Liver (tissue), 8 donors: ENCODE measurements at regions not wholly inside any gene's neighbourhood (a gene's known extent, or its start where the extent isn't known, plus 50 kb on each side); places are given as distances from the start of the nearest gene placed in this dataset.

Source experiments
- DNase-seq: peaks from one replicate; pipeline ENCODE4 v3.0.0-alpha.2; 2017; ENCODE audit warnings: low spot score
- H3K27ac ChIP-seq, 2 donors: one replicate each; pipeline ENCODE4 v1.7.0; 2013; ENCODE audit warnings: inconsistent platforms in 2 of 2, low read length in 2 of 2, control low read depth in 1 of 2, low read depth in 1 of 2, mild to moderate bottlenecking in 1 of 2
- H3K27me3 ChIP-seq, 4 donors: one replicate each; pipeline versions ENCODE4 v1.6.1 to v1.7.0; 2013; ENCODE audit warnings: low read length in 3 of 4, inconsistent platforms in 1 of 4, mild to moderate bottlenecking in 1 of 4, moderate library complexity in 1 of 4; ENCODE audit not compliant: control insufficient read depth in 4 of 4, insufficient read depth in 4 of 4
- H3K36me3 ChIP-seq, 4 donors: one replicate each; pipeline versions ENCODE4 v1.6.1 to v1.7.0; 2013; ENCODE audit warnings: low read length in 3 of 4, mild to moderate bottlenecking in 3 of 4, low read depth in 1 of 4, moderate library complexity in 1 of 4; ENCODE audit not compliant: control insufficient read depth in 4 of 4, insufficient read depth in 3 of 4
- H3K4me1 ChIP-seq, 4 donors: one replicate each; pipeline versions ENCODE4 v1.6.1 to v1.7.0; 2013; ENCODE audit warnings: low read length in 3 of 4, mild to moderate bottlenecking in 3 of 4, moderate library complexity in 1 of 4; ENCODE audit not compliant: control insufficient read depth in 4 of 4, insufficient read depth in 4 of 4
- H3K4me3 ChIP-seq, 3 donors: one replicate each; pipeline versions ENCODE4 v1.6.1 to v1.7.0; 2013; ENCODE audit warnings: low read length in 3 of 3, control low read depth in 1 of 3, low read depth in 1 of 3, mild to moderate bottlenecking in 1 of 3
- H3K9ac ChIP-seq, 2 donors: one replicate each; pipeline ENCODE4 v1.7.0; 2013; ENCODE audit warnings: low read length in 2 of 2, mild to moderate bottlenecking in 2 of 2, moderate library complexity in 2 of 2, control low read depth in 1 of 2, low read depth in 1 of 2
- H3K9me3 ChIP-seq, 4 donors: one replicate each; pipeline versions ENCODE4 v1.6.1 to v1.7.0; 2013; ENCODE audit warnings: low read length in 3 of 4; ENCODE audit not compliant: control insufficient read depth in 4 of 4
- EGR1 ChIP-seq, 2 donors: IDR thresholded peaks; 2 replicates each; pipeline ENCODE4 v1.6.1; 2016 to 2018; ENCODE audit warnings: antibody characterized with exemption in 2 of 2, low read depth in 2 of 2
- FOXA1 ChIP-seq: IDR thresholded peaks from 2 replicates; pipeline ENCODE4 v1.6.1; 2016; ENCODE audit warnings: antibody characterized with exemption
- FOXA2 ChIP-seq: IDR thresholded peaks from 2 replicates; pipeline ENCODE4 v1.6.1; 2016; ENCODE audit warnings: antibody characterized with exemption
- GABPA ChIP-seq, 2 donors: IDR thresholded peaks in 1 of 2; conservative IDR thresholded peaks in 1 of 2; 2 replicates each; pipeline ENCODE4 v1.6.1; 2016; ENCODE audit warnings: antibody characterized with exemption in 2 of 2, mild to moderate bottlenecking in 1 of 2, moderate library complexity in 1 of 2
- HNF4A ChIP-seq, 2 donors: conservative IDR thresholded peaks; 2 replicates each; pipeline ENCODE4 v1.6.1; 2016; ENCODE audit warnings: antibody characterized with exemption in 2 of 2, mild to moderate bottlenecking in 2 of 2
- HNF4G ChIP-seq: IDR thresholded peaks from 2 replicates; pipeline ENCODE4 v1.6.1; 2016; ENCODE audit warnings: antibody characterized with exemption
- JUND ChIP-seq, 2 donors: IDR thresholded peaks; 2 replicates each; pipeline ENCODE4 v1.6.1; 2016; ENCODE audit warnings: antibody characterized with exemption in 2 of 2
- NR2F2 ChIP-seq: IDR thresholded peaks from 2 replicates; pipeline ENCODE4 v1.6.1; 2016; ENCODE audit warnings: antibody characterized with exemption
- RAD21 ChIP-seq, 2 donors: IDR thresholded peaks; 2 replicates each; pipeline ENCODE4 v1.6.1; 2016; ENCODE audit warnings: antibody characterized with exemption in 2 of 2, mild to moderate bottlenecking in 2 of 2
- RXRA ChIP-seq, 2 donors: IDR thresholded peaks; 2 replicates each; pipeline ENCODE4 v1.6.1; 2017 to 2018; ENCODE audit warnings: antibody characterized with exemption in 2 of 2, mild to moderate bottlenecking in 1 of 2
- SP1 ChIP-seq: IDR thresholded peaks from 2 replicates; pipeline ENCODE4 v1.6.1; 2018; ENCODE audit warnings: antibody characterized with exemption, mild to moderate bottlenecking
- TAF1 ChIP-seq: conservative IDR thresholded peaks from 2 replicates; pipeline ENCODE4 v1.6.1; 2016; ENCODE audit warnings: antibody characterized with exemption, mild to moderate bottlenecking
- YY1 ChIP-seq: IDR thresholded peaks from 2 replicates; pipeline ENCODE4 v1.6.1; 2016; ENCODE audit warnings: antibody characterized with exemption, mild to moderate bottlenecking
- WGBS: extraction: QIAGEN DNeasy Blood & Tissue Kit; methylation state at CpG from one replicate; pipeline ENCODE4 v1.1.7; 2013; 5-methylcytosine and 5-hydroxymethylcytosine counted together
- TF ChIP-seq, protein P1 (sequence below): IDR thresholded peaks from 2 replicates; pipeline ENCODE4 v1.6.1; 2016; ENCODE audit warnings: antibody characterized with exemption
- TF ChIP-seq, protein P2 (sequence below): IDR thresholded peaks from 2 replicates; pipeline ENCODE4 v1.6.1; 2016; ENCODE audit warnings: antibody characterized with exemption
- TF ChIP-seq, protein P3 (sequence below): IDR thresholded peaks from 2 replicates; pipeline ENCODE4 v1.6.1; 2016; ENCODE audit warnings: antibody characterized with exemption
- TF ChIP-seq, protein P4 (sequence below): fragments of 150-350 bp; IDR thresholded peaks from 2 replicates; pipeline ENCODE4 v1.5.1; 2017; ENCODE audit warnings: improper control_type of control experiment, low read depth, low read length; ENCODE audit not compliant: missing input control
- TF ChIP-seq, protein P5 (sequence below): IDR thresholded peaks from 2 replicates; pipeline ENCODE4 v1.6.1; 2016; ENCODE audit warnings: antibody characterized with exemption, mild to moderate bottlenecking
- donor health status: healthy.
- donor health status: healthy.
- donor health status: healthy.
- donor health status: healthy.
- donor health status: healthy.

DNA sequence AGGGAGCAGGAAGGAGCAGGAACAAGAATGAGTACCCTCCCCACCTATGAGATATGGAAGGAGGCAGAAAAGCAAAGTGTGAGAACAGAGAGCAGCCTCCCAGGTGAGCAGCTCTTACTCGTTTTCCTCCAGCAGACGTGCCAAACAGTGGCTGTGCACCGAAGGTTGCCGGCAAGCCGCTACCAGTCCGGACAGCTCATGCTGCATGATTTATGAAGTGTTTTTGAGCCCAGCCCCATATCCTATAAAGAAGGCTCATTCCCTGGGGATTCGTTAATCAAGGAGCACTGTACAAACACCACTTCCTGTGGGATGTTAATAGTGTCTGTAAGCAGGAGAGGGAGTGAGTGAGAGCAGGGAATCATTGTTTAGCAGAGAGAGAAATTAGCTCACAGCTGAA lies 118.3 kb upstream of the FOXB1 start (continued):
- TF ChIP-seq GABPA (IDR thresholded peaks at IDR 0.05 in 1 of 2, conservative IDR thresholded peaks at IDR 0.05 in 1 of 2) (no peak), FOXA1 (no peak), SP1 (no peak), NR2F2 (no peak)
- TF ChIP-seq, protein P1, sequence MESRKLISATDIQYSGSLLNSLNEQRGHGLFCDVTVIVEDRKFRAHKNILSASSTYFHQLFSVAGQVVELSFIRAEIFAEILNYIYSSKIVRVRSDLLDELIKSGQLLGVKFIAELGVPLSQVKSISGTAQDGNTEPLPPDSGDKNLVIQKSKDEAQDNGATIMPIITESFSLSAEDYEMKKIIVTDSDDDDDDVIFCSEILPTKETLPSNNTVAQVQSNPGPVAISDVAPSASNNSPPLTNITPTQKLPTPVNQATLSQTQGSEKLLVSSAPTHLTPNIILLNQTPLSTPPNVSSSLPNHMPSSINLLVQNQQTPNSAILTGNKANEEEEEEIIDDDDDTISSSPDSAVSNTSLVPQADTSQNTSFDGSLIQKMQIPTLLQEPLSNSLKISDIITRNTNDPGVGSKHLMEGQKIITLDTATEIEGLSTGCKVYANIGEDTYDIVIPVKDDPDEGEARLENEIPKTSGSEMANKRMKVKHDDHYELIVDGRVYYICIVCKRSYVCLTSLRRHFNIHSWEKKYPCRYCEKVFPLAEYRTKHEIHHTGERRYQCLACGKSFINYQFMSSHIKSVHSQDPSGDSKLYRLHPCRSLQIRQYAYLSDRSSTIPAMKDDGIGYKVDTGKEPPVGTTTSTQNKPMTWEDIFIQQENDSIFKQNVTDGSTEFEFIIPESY, result no peak

DNA sequence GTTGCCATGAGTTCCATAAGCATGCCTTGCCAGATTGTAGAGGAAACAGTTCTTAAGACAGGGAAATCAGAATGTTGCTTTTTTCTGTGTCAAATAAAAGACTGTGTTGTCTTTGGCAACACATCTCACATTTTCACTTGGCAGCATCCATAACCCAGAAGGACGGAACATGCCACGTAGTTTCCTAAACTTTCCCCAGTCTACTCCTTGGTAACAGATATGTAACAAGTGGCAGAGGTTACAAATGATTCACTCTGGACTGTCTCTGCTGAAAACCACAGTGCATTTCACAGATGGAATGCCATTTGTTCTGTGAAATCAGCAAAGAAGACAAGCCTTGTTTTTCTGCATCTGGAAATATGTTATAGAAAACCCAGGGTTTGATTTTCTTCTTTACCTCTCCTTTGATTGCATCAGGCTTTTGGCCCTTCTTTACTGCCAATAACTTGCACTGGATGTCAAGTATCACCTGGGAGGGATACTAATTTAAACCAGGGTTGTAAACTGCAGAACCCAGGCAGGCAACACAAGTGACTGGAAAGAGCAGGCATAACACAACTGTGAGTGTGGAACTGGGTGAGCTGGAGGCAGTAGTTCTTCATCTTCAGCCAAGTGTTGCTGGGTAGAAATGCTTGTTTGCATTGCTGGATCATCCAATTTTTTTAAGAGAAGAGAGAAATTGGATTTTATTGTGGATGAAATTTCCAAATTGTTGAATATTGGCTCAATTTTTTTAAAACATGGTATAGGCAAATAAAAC lies 124.4 kb upstream of the FOXB1 start:
- Histone ChIP-seq H3K4me3 (no peak overlapping the region), H3K4me1 (no peaks in the 10 kb centered on the region), H3K36me3 (no peaks in the 10 kb centered on the region), H3K9me3 (no peaks in the 10 kb centered on the region), H3K27me3 (peaks cover 0 to 4% (median 0%) of the 10 kb centered on the region in 4 donors), H3K9ac (no peak overlapping the region), H3K27ac (no peak overlapping the region)
- WGBS, result 49% methylated on average over 2 of the region's 2 CpGs
- TF ChIP-seq HNF4G, result no peak
- TF ChIP-seq NR2F2, result no peak
- no peak for TF ChIP-seq GABPA (IDR thresholded peaks at IDR 0.05 in 1 of 2, conservative IDR thresholded peaks at IDR 0.05 in 1 of 2)
- TF ChIP-seq, protein P2, sequence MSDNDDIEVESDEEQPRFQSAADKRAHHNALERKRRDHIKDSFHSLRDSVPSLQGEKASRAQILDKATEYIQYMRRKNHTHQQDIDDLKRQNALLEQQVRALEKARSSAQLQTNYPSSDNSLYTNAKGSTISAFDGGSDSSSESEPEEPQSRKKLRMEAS, result no peak
- TF ChIP-seq, protein P3, sequence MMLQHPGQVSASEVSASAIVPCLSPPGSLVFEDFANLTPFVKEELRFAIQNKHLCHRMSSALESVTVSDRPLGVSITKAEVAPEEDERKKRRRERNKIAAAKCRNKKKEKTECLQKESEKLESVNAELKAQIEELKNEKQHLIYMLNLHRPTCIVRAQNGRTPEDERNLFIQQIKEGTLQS, result no peak
- no peak for TF ChIP-seq RXRA (IDR thresholded peaks at IDR 0.05)
- TF ChIP-seq, protein P4, sequence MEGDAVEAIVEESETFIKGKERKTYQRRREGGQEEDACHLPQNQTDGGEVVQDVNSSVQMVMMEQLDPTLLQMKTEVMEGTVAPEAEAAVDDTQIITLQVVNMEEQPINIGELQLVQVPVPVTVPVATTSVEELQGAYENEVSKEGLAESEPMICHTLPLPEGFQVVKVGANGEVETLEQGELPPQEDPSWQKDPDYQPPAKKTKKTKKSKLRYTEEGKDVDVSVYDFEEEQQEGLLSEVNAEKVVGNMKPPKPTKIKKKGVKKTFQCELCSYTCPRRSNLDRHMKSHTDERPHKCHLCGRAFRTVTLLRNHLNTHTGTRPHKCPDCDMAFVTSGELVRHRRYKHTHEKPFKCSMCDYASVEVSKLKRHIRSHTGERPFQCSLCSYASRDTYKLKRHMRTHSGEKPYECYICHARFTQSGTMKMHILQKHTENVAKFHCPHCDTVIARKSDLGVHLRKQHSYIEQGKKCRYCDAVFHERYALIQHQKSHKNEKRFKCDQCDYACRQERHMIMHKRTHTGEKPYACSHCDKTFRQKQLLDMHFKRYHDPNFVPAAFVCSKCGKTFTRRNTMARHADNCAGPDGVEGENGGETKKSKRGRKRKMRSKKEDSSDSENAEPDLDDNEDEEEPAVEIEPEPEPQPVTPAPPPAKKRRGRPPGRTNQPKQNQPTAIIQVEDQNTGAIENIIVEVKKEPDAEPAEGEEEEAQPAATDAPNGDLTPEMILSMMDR, result no peak
- TF ChIP-seq EGR1 (IDR thresholded peaks at IDR 0.05; ENCODE audit: low read depth in 2 of 2), result no peak
- no peak for TF ChIP-seq TAF1
- TF ChIP-seq, protein P5, sequence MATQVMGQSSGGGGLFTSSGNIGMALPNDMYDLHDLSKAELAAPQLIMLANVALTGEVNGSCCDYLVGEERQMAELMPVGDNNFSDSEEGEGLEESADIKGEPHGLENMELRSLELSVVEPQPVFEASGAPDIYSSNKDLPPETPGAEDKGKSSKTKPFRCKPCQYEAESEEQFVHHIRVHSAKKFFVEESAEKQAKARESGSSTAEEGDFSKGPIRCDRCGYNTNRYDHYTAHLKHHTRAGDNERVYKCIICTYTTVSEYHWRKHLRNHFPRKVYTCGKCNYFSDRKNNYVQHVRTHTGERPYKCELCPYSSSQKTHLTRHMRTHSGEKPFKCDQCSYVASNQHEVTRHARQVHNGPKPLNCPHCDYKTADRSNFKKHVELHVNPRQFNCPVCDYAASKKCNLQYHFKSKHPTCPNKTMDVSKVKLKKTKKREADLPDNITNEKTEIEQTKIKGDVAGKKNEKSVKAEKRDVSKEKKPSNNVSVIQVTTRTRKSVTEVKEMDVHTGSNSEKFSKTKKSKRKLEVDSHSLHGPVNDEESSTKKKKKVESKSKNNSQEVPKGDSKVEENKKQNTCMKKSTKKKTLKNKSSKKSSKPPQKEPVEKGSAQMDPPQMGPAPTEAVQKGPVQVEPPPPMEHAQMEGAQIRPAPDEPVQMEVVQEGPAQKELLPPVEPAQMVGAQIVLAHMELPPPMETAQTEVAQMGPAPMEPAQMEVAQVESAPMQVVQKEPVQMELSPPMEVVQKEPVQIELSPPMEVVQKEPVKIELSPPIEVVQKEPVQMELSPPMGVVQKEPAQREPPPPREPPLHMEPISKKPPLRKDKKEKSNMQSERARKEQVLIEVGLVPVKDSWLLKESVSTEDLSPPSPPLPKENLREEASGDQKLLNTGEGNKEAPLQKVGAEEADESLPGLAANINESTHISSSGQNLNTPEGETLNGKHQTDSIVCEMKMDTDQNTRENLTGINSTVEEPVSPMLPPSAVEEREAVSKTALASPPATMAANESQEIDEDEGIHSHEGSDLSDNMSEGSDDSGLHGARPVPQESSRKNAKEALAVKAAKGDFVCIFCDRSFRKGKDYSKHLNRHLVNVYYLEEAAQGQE, result no peak
- TF ChIP-seq YY1, result no peak
- TF ChIP-seq RAD21 (IDR thresholded peaks at IDR 0.05), result no peak
- TF ChIP-seq, protein P1, result no peak
- TF ChIP-seq JUND (IDR thresholded peaks at IDR 0.05), result no peak
- no peak for TF ChIP-seq FOXA1
- no peak for TF ChIP-seq SP1
- no peak for TF ChIP-seq FOXA2
- no peak for TF ChIP-seq HNF4A (conservative IDR thresholded peaks at IDR 0.05)
- no peak for DNase-seq
